Activated B cell treated with CpG ODN at 0.5 μM for 24 hours (primary cell): ENCODE measurements at regions not wholly inside any gene's neighbourhood (a gene's known extent, or its start where the extent isn't known, plus 50 kb on each side); places are given as distances from the start of the nearest gene placed in this dataset.

ENCODE experiments used
- ATAC-seq: fragments of 200-7000 bp; cut with Tn5 transposase; one replicate; pipeline ENCODE4 v1.10.0; 2021; ENCODE audit warnings: low read depth, mild to moderate bottlenecking, moderate library complexity
- CTCF ChIA-PET: fragments of 350-600 bp; sonication (Branson Sonifier 250); formaldehyde crosslinking; loops from one replicate; lab custom pipeline; 2021; ENCODE audit warnings: antibody characterized with exemption; lab: Charles Lee
- POLR2A ChIA-PET: fragments of 350-600 bp; sonication (Branson Sonifier 250); formaldehyde crosslinking; loops from one replicate; lab custom pipeline; 2021; ENCODE audit warnings: antibody characterized with exemption; lab: Charles Lee
- DNase-seq: peaks from one replicate; pipeline ENCODE4 v3.0.0; 2022
- H3K27ac Mint-ChIP-seq: one replicate; pipeline ENCODE4 v1.8.0; 2020; ENCODE audit warnings: mixed read lengths
- H3K27me3 Mint-ChIP-seq: one replicate; pipeline ENCODE4 v1.8.0; 2021; ENCODE audit warnings: mixed read lengths
- H3K36me3 Mint-ChIP-seq: one replicate; pipeline ENCODE4 v1.8.0; 2021; ENCODE audit warnings: low read depth, mixed read lengths
- H3K4me1 Mint-ChIP-seq: one replicate; pipeline ENCODE4 v1.8.0; 2021; ENCODE audit warnings: mixed read lengths
- H3K4me3 Mint-ChIP-seq: one replicate; pipeline ENCODE4 v1.8.0; 2020; ENCODE audit warnings: mild to moderate bottlenecking, mixed read lengths
- H3K9me3 Mint-ChIP-seq: one replicate; pipeline ENCODE4 v1.8.0; 2020; ENCODE audit warnings: mixed read lengths
- intact Hi-C: fragments of 100-400 bp; cut with micrococcal nuclease; formaldehyde crosslinking; loops from one replicate; pipeline ENCODE4 v1.15.1; 2024
- TF ChIP-seq, protein P1 (sequence below): fragments of 200-600 bp; IDR thresholded peaks from one replicate; pipeline ENCODE4 v1.8.0; 2022; ENCODE audit warnings: antibody characterized with exemption, mild to moderate bottlenecking

- Mint-ChIP-seq H3K36me3 (no peaks in the 10 kb centered on the region), H3K9me3 (no peaks in the 10 kb centered on the region), H3K27me3 (no peaks in the 10 kb centered on the region), H3K27ac (no peak overlapping the region), H3K4me1 (no peaks in the 10 kb centered on the region), H3K4me3 (no peak overlapping the region)
- intact Hi-C loops = no loop called here
- ChIA-PET POLR2A (no interaction called here), CTCF (no interaction called here)
- DNase-seq (no peak), ATAC-seq (no peak)
- TF ChIP-seq, protein P1, sequence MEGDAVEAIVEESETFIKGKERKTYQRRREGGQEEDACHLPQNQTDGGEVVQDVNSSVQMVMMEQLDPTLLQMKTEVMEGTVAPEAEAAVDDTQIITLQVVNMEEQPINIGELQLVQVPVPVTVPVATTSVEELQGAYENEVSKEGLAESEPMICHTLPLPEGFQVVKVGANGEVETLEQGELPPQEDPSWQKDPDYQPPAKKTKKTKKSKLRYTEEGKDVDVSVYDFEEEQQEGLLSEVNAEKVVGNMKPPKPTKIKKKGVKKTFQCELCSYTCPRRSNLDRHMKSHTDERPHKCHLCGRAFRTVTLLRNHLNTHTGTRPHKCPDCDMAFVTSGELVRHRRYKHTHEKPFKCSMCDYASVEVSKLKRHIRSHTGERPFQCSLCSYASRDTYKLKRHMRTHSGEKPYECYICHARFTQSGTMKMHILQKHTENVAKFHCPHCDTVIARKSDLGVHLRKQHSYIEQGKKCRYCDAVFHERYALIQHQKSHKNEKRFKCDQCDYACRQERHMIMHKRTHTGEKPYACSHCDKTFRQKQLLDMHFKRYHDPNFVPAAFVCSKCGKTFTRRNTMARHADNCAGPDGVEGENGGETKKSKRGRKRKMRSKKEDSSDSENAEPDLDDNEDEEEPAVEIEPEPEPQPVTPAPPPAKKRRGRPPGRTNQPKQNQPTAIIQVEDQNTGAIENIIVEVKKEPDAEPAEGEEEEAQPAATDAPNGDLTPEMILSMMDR = no peak
Measured at GRCh38 chr1:220958234-220958633, 79.0 kb downstream of the HLX start.

DNA sequence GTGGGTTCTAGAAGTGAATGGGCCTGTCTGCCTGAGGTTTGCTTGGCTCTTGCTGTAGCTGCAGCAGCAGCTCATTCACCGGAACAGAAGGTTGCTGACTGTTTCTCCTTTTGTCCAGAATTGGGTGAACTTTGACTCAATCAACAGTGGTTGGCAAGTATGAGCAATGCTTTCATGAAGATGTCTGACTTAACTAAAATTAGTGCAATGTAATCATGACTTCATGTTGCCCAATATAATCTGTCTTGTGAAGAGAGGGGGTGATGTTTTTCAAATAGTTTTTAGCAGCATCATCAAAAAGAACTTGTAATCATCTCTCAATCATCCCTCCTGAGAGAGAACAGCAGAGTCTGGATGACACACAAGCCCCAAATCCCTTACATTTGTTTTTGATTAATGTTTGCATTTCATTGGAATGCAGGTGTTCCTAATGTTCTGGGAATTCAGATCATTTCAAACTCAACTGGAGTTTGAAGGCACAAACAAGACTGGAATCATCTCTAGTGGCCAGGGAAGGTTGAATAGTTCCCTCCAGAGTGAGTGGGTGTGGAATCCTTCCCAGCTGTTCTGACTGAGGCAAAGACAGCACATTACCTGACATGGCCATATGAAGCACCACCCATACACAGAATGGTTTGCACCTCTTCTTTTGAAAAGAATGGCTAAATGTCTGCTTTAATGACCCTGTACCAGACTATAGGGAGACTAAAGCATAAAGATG lies 82.9 kb downstream of the HLX start:
- Mint-ChIP-seq H3K4me1 (no peaks in the 10 kb centered on the region), H3K9me3 (peaks cover 7% of the 10 kb centered on the region), H3K27me3 (no peaks in the 10 kb centered on the region), H3K36me3 (no peaks in the 10 kb centered on the region), H3K4me3 (no peak overlapping the region), H3K27ac (no peak overlapping the region)
- no peak for DNase-seq
- ATAC-seq = no peak
- ChIA-PET CTCF (no interaction called here), POLR2A (no interaction called here)
- intact Hi-C loops = no loop called here
- TF ChIP-seq, protein P1 = no peak

GRCh38 chr1:220966041-220966440 lies 86.8 kb downstream of the HLX start:
- Mint-ChIP-seq H3K27me3 (no peaks in the 10 kb centered on the region), H3K4me3 (no peak overlapping the region), H3K27ac (no peak overlapping the region), H3K4me1 (no peaks in the 10 kb centered on the region), H3K36me3 (no peaks in the 10 kb centered on the region), H3K9me3 (peaks cover 10% of the 10 kb centered on the region)
- intact Hi-C loops = no loop called here
- CTCF ChIA-PET = no interaction called here
- POLR2A ChIA-PET = no interaction called here
- TF ChIP-seq, protein P1 = no peak
- ATAC-seq (no peak), DNase-seq (no peak)

- Mint-ChIP-seq H3K27me3 (no peaks in the 10 kb centered on the region), H3K4me1 (no peaks in the 10 kb centered on the region), H3K4me3 (no peak overlapping the region), H3K9me3 (peaks cover 10% of the 10 kb centered on the region), H3K36me3 (no peaks in the 10 kb centered on the region), H3K27ac (no peak overlapping the region)
- TF ChIP-seq, protein P1 = no peak
- ChIA-PET POLR2A (no interaction called here), CTCF (no interaction called here)
- intact Hi-C loops = no loop called here
- DNase-seq (no peak), ATAC-seq (no peak)
Measured at GRCh38 chr1:220966473-220966872, 87.2 kb downstream of the HLX start.

DNA sequence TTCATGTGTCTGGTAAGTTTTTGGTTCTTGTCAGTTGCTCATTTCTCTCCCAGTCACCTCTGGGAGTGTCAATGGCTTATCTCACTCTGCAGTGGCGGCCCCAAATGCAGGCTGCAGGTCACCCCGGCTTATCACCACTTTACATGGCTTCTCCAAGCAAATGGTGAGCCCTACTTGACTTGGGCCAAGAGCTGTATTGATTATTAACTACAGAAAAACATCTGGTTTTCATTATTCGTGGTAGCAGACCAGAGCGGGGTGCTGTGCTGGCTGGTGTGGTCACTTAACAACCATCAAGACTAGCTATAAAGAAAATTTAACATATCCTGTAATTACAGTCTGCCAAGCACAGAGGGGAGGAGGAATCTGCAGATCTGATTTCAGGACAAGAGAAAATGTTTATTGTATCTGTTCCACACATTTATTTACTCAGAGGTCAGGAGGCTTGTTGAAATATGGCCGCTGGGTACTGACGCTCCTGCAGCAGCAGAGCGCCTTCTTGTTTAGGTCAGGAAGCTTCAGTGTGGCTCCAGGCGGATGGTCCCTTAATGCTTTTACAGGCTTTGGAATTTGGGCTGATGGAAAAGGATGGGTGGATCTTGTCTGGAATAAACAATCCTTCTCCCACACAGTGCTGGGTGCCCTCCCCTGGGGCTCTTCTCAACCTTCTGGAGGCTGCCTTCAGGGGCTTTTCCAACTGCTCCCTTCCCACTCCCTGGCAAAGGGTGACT lies 87.8 kb downstream of the HLX start:
- no peaks in the 10 kb centered on the region for H3K27me3 Mint-ChIP-seq
- TF ChIP-seq, protein P1 = no peak
- CTCF ChIA-PET = no interaction called here
- H3K27ac Mint-ChIP-seq = no peak overlapping the region
- H3K4me3 Mint-ChIP-seq = no peak overlapping the region
- ATAC-seq (no peak), DNase-seq (no peak)
- intact Hi-C loops = no loop called here
- POLR2A ChIA-PET = no interaction called here
- peaks cover 10% of the 10 kb centered on the region for H3K9me3 Mint-ChIP-seq
- H3K4me1 Mint-ChIP-seq = no peaks in the 10 kb centered on the region
- H3K36me3 Mint-ChIP-seq = no peaks in the 10 kb centered on the region
